NT2/D1 (cell line): ENCODE measurements at regions not wholly inside any gene's neighbourhood (a gene's known extent, or its start where the extent isn't known, plus 50 kb on each side); places are given as distances from the start of the nearest gene placed in this dataset.

Source experiments
- SUZ12 ChIP-seq: IDR thresholded peaks from 2 replicates; pipeline ENCODE4 v1.6.1; 2011; ENCODE audit not compliant: insufficient read length, insufficient read depth; ENCODE audit errors: extremely low read depth
- YY1 ChIP-seq: IDR thresholded peaks from 2 replicates; pipeline ENCODE4 v1.6.1; 2011; ENCODE audit not compliant: insufficient read length, insufficient read depth

- TF ChIP-seq YY1 (no peak), SUZ12 (no peak)
These were observed 442.4 kb downstream of the TYW1 start for GRCh38 chr7:67438913-67439505.
